Uterus (tissue), 3 donors: ENCODE measurements at regions not wholly inside any gene's neighbourhood (a gene's known extent, or its start where the extent isn't known, plus 50 kb on each side); places are given as distances from the start of the nearest gene placed in this dataset.
"Not testable (repeated sequence)": the region's sequence is repeated elsewhere in the genome, so short reads cannot be mapped to it uniquely, and the experiment has no call there.

Source experiments
- DNase-seq, 2 donors: peaks; one replicate each; pipeline ENCODE4 v3.0.0-alpha.2; 2019 to 2020
- H3K27ac ChIP-seq, 2 donors: fragments of 200-600 bp; sonication (generic); 1 replicate in 1 of 2; 2 replicates in 1 of 2; pipeline ENCODE4 v1.5.1; 2016 to 2018
- H3K27me3 ChIP-seq, 2 donors: fragments of 200-600 bp; sonication (generic); one replicate each; pipeline ENCODE4 v1.5.1; 2018 to 2019; ENCODE audit warnings: control low read depth in 1 of 2
- H3K36me3 ChIP-seq, 2 donors: fragments of 200-600 bp; sonication (generic); one replicate each; pipeline ENCODE4 v1.5.1; 2019; ENCODE audit warnings: control low read depth in 1 of 2
- H3K4me1 ChIP-seq, 2 donors: fragments of 200-600 bp; sonication (generic); one replicate each; pipeline ENCODE4 v1.5.1; 2018 to 2019; ENCODE audit warnings: control low read depth in 1 of 2
- H3K4me3 ChIP-seq, 2 donors: fragments of 200-600 bp; sonication (generic); 1 replicate in 1 of 2; 2 replicates in 1 of 2; pipeline ENCODE4 v1.5.1; 2018 to 2019; ENCODE audit warnings: mild to moderate bottlenecking in 1 of 2
- H3K9me3 ChIP-seq, 2 donors: fragments of 200-600 bp; sonication (generic); one replicate each; pipeline ENCODE4 v1.5.1; 2019; ENCODE audit warnings: control low read depth in 1 of 2
- POLR2A ChIP-seq, 2 donors: fragments of 450-650 bp; IDR thresholded peaks; one replicate each; pipeline ENCODE4 v1.6.1; 2016; ENCODE audit warnings: antibody characterized with exemption in 2 of 2, mild to moderate bottlenecking in 1 of 2, moderate library complexity in 1 of 2
- intact Hi-C: fragments of 100-400 bp; cut with DNase I; formaldehyde crosslinking; loops from one replicate; pipeline ENCODE4 v1.15.1; 2023; ENCODE audit warnings: low total_unique reads
- TF ChIP-seq, protein P1 (sequence below), 4 experiments: fragments of 200-600 bp in 2 of 4; fragments of 450-650 bp in 2 of 4; sonication (generic) in 2 of 4; IDR thresholded peaks; one replicate each; pipeline ENCODE4 v1.5.1; 2016 to 2019; ENCODE audit warnings: antibody characterized with exemption in 4 of 4, mild to moderate bottlenecking in 2 of 4, moderate library complexity in 1 of 4
- donor health status: DM: yes; HTN: yes; CAD: no.

DNA sequence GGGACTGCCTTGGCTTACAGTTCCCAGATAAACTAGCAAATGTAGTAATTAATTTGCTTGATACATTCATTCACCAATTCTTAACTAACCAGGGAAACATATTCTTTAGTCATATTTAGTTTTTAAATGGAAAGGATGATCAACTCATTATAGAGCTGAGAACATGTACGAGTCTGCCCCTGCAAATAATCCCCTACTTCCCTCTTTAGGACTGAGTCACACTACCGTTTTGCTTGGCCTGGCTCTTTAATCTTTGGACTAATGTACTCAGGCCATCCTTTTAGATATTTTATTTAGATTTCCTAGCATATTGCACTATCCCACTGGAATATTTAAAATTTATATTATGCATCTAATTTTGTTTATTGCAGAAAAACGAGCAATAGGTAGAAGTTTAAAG, 105.5 kb upstream of the LCORL start:
- Histone ChIP-seq H3K9me3 (no peaks in the 10 kb centered on the region), H3K27ac (no peak overlapping the region), H3K36me3 (no peaks in the 10 kb centered on the region), H3K4me1 (no peaks in the 10 kb centered on the region), H3K27me3 (no peaks in the 10 kb centered on the region), H3K4me3 (no peak overlapping the region)
- intact Hi-C loops = no loop called here
- no peak for DNase-seq
- TF ChIP-seq POLR2A (IDR thresholded peaks at IDR 0.05) = no peak
- TF ChIP-seq, protein P1, sequence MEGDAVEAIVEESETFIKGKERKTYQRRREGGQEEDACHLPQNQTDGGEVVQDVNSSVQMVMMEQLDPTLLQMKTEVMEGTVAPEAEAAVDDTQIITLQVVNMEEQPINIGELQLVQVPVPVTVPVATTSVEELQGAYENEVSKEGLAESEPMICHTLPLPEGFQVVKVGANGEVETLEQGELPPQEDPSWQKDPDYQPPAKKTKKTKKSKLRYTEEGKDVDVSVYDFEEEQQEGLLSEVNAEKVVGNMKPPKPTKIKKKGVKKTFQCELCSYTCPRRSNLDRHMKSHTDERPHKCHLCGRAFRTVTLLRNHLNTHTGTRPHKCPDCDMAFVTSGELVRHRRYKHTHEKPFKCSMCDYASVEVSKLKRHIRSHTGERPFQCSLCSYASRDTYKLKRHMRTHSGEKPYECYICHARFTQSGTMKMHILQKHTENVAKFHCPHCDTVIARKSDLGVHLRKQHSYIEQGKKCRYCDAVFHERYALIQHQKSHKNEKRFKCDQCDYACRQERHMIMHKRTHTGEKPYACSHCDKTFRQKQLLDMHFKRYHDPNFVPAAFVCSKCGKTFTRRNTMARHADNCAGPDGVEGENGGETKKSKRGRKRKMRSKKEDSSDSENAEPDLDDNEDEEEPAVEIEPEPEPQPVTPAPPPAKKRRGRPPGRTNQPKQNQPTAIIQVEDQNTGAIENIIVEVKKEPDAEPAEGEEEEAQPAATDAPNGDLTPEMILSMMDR (IDR thresholded peaks at IDR 0.05) = no peak

DNA sequence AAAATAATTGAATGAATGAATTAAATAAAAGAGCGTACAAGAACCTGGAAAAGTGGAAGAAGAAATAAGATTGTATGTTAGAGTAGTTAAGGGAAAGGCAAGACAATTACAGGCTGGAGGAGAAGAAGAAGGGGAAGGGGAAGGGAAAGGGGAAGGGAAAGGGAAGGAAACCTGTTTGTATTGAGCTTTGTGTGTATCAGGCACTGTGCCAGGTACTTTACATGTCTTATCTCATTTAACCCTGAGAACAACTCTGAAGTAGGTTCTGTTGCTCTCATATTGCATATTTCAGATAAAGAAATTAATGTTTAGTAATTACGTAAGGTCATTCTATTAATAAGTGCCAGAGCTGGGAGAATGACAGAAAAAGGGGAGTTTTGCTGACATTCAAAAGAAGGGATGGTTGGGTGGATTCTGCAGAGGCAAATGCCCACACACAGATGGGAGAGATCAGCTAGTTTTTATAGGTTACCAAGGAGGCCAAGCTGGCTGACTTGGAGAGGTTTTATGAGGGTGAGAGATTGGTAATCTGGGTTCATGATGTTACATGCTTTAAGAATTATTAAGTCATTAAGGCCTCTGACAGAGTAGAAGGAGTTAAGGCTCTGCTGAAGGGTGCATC, 92.3 kb upstream of the LCORL start:
- no peak for DNase-seq
- Histone ChIP-seq H3K4me1 (no peaks in the 10 kb centered on the region), H3K27me3 (no peaks in the 10 kb centered on the region), H3K4me3 (no peak overlapping the region), H3K27ac (no peak overlapping the region), H3K9me3 (no peaks in the 10 kb centered on the region), H3K36me3 (no peaks in the 10 kb centered on the region)
- intact Hi-C loops = no loop called here
- TF ChIP-seq, protein P1 (IDR thresholded peaks at IDR 0.05) = no peak
- TF ChIP-seq POLR2A (IDR thresholded peaks at IDR 0.05) = no peak

DNA sequence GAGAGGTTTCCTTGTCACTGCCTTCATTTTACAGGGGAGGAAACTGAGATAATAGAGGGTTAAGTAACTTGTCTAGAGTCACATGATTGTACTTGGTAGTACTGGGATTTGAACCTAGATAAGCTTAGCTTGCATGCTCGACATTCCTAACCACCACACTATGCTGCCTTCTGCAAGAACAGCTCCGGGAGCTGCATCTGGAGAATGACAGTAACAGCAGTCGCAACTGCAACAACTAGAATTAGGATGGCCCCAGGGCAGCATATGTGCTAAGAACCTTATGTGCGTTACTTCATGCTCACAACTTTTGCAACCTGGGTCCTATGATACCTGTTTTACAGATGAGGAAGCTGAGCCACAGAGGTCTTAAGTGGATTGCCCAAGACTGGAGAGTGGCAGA, 89.5 kb upstream of the LCORL start:
- no peaks in the 10 kb centered on the region for H3K27me3 ChIP-seq
- H3K27ac ChIP-seq = no peak overlapping the region
- no peaks in the 10 kb centered on the region for H3K36me3 ChIP-seq
- no peak for DNase-seq
- H3K4me3 ChIP-seq = no peak overlapping the region
- no peak for TF ChIP-seq POLR2A (IDR thresholded peaks at IDR 0.05)
- TF ChIP-seq, protein P1 (IDR thresholded peaks at IDR 0.05) = no peak
- H3K4me1 ChIP-seq = no peaks in the 10 kb centered on the region
- intact Hi-C loops = no loop called here
- no peaks in the 10 kb centered on the region for H3K9me3 ChIP-seq

DNA sequence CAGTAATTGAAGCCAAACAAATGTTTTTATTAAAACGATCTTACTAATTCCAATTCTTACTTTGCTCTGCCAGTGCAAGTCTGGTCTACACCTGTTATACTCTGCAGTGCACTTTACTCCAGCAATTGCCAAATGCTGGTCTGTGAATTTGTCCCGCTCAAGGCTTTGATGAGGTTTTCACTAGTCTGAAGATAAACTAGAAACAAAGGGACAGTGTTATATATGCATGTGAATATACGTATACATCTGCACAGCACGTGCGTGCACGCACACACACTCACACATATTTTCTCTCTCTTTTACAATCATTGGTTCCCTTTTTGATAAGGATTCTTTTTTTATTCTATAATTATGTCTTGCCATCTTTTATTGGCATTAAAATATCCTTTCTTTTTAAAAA, 88.5 kb upstream of the LCORL start:
- DNase-seq = no peak
- no peaks in the 10 kb centered on the region for H3K36me3 ChIP-seq
- no peaks in the 10 kb centered on the region for H3K27me3 ChIP-seq
- H3K4me1 ChIP-seq = no peaks in the 10 kb centered on the region
- TF ChIP-seq, protein P1 (IDR thresholded peaks at IDR 0.05) = no peak
- no peak for TF ChIP-seq POLR2A (IDR thresholded peaks at IDR 0.05)
- H3K4me3 ChIP-seq = no peak overlapping the region
- no peaks in the 10 kb centered on the region for H3K9me3 ChIP-seq
- intact Hi-C loops = no loop called here
- no peak overlapping the region for H3K27ac ChIP-seq

DNA sequence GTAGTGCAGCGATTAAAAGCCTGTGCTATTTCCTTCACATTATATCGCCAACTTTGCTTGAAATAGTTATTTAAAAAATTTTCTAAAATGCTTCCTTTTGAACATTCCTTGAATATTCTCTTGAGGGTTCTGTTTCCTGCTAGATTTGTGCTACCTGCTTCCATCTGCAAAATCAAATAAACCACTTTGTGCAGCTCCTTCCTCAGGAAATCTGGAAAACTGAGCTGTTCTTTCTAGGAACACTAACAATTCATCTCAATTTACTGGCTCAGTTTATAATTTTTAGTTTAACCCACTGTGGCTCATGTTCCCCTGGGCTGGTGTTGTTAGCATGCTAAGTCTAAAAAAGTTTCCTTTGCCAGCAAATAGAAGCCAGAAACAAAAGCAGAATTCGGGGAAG, 88.1 kb upstream of the LCORL start:
- no peaks in the 10 kb centered on the region for H3K27me3 ChIP-seq
- H3K27ac ChIP-seq = no peak overlapping the region
- H3K4me3 ChIP-seq = no peak overlapping the region
- no peak for TF ChIP-seq POLR2A (IDR thresholded peaks at IDR 0.05)
- TF ChIP-seq, protein P1 (IDR thresholded peaks at IDR 0.05) = no peak
- no peaks in the 10 kb centered on the region for H3K9me3 ChIP-seq
- intact Hi-C loops = no loop called here
- DNase-seq = no peak
- H3K4me1 ChIP-seq = no peaks in the 10 kb centered on the region
- no peaks in the 10 kb centered on the region for H3K36me3 ChIP-seq

DNA sequence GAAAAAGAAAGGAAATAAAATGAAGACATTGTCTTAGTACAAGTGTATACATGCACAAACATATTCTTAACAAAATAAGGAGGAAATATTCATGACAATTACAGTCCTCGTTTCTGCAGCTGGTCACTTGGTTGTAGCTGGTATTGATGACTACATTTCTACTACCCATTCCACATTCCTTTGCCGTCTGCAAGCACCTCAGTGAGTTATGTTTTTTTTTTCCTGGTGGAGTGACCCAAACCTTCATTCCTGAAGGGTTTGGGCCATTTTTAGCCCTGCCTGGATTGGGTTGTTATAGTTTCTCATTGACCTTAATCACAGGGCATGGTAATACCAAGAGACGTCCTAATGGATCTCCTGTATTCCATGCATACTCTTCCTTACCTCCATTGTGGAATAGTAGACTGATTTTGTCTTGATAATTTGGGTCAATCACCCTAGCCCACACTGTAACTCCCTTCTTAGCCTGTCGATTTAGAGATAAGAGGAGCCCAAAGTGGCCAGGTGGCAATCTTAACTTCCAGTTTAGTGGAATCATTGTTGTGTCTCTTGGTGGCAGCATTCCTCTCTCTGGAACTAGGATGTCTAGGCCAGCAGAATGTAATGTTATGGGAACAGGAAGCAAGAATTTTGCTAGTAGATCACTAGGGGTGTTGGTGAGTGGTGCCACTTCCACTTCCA, 86.4 kb upstream of the LCORL start:
- H3K9me3 ChIP-seq, H3K36me3 ChIP-seq, DNase-seq, H3K27ac ChIP-seq, H3K27me3 ChIP-seq, H3K4me1 ChIP-seq, intact Hi-C loops, H3K4me3 ChIP-seq: not testable (repeated sequence)
